HepG2 (cell line): ENCODE measurements at regions not wholly inside any gene's neighbourhood (a gene's known extent, or its start where the extent isn't known, plus 50 kb on each side); places are given as distances from the start of the nearest gene placed in this dataset.

Experiments
- ATAC-seq: fragments of 200-7000 bp; cut with Tn5 transposase; 3 replicates; pipeline ENCODE4 v1.9.1; 2020; ENCODE audit warnings: mild to moderate bottlenecking, moderate library complexity
- BruUV-seq: library from RNA; stranded (reverse); fragments of 400-500 nt; replicated peaks from 2 replicates; lab custom pipeline; 2021; lab: Mats Ljungman, UMichigan
- CTCF ChIA-PET: fragments of 300-600 bp; formaldehyde crosslinking; extraction: SDS; loops from one replicate; lab custom pipeline; 2021; ENCODE audit warnings: low total read pairs, inconsistent platforms, low intra/inter-chr PET ratio; lab: Yijun Ruan, JAX
- POLR2A ChIA-PET: fragments of 350-600 bp; sonication (Branson Sonifier 250); formaldehyde crosslinking; loops from one replicate; lab custom pipeline; 2020; ENCODE audit warnings: antibody characterized with exemption, inconsistent platforms; lab: Yijun Ruan, JAX
- DNase-seq: peaks from one replicate; pipeline ENCODE4 v3.0.0-alpha.2; 2015; ENCODE audit warnings: low spot score
- FAIRE-seq: peaks from 3 replicates; lab custom pipeline; 2011; peaks lifted over from hg19 to GRCh38; lab: Jason Lieb, UNC
- H2AFZ ChIP-seq: one replicate; pipeline ENCODE4 v1.6.1; 2011; ENCODE audit warnings: low read length, inconsistent platforms
- H3K27ac ChIP-seq: fragments of 300-600 bp; 3 replicates; pipeline ENCODE4 v1.8.0; 2011; ENCODE audit warnings: mixed run types, mild to moderate bottlenecking, mixed read lengths, low read length, inconsistent platforms; ENCODE audit not compliant: insufficient read depth; ENCODE audit errors: extremely low read length
- H3K27me3 ChIP-seq, 2 experiments: fragments of 200-600 bp in 1 of 2; 2 replicates in 1 of 2; 3 replicates in 1 of 2; pipeline versions ENCODE4 v1.6.0 to v1.8.0; 2011; ENCODE audit warnings: low read length in 2 of 2, mild to moderate bottlenecking in 2 of 2, moderate library complexity in 2 of 2, inconsistent platforms in 1 of 2; ENCODE audit not compliant: insufficient read depth in 2 of 2, control insufficient read depth in 1 of 2
- H3K36me3 ChIP-seq, 2 experiments: fragments of 200-600 bp in 1 of 2; replicated peaks in 1 of 2; 2 replicates in 1 of 2; 3 replicates in 1 of 2; pipeline versions ENCODE4 v1.5.1 to v1.8.0; 2011; ENCODE audit warnings: low read length in 2 of 2, inconsistent platforms in 1 of 2; ENCODE audit not compliant: insufficient read depth in 2 of 2, control insufficient read depth in 1 of 2
- H3K4me1 ChIP-seq: 2 replicates; pipeline ENCODE4 v1.5.1; 2012; ENCODE audit warnings: low read length, inconsistent platforms; ENCODE audit not compliant: insufficient read depth
- H3K4me2 ChIP-seq: 2 replicates; pipeline ENCODE4 v1.6.0; 2011; ENCODE audit warnings: low read depth, low read length, inconsistent platforms
- H3K4me3 ChIP-seq, 3 experiments: fragments of 200-600 bp in 1 of 3; sonication (generic), shearing (Covaris generic) in 1 of 3; replicated peaks in 1 of 3; 2 replicates each; pipeline ENCODE4 v1.5.1; 2011 to 2016; ENCODE audit warnings: low read length in 3 of 3, inconsistent platforms in 2 of 3, low read depth in 2 of 3, mild to moderate bottlenecking in 2 of 3, control low read depth in 1 of 3, mixed read lengths in 1 of 3; ENCODE audit not compliant: insufficient read depth in 1 of 3
- H3K79me2 ChIP-seq: one replicate; pipeline ENCODE4 v1.6.1; 2011; ENCODE audit warnings: low read length, inconsistent platforms; ENCODE audit not compliant: insufficient read depth
- H3K9ac ChIP-seq: 2 replicates; pipeline ENCODE4 v1.6.0; 2011; ENCODE audit warnings: mild to moderate bottlenecking, low read depth, low read length, inconsistent platforms; ENCODE audit not compliant: insufficient read depth
- H3K9me3 ChIP-seq: 2 replicates; pipeline ENCODE4 v1.5.1; 2012; ENCODE audit warnings: mild to moderate bottlenecking, low read length
- H4K20me1 ChIP-seq: 2 replicates; pipeline ENCODE4 v1.6.0; 2011; ENCODE audit warnings: inconsistent platforms, mild to moderate bottlenecking, low read length, moderate library complexity; ENCODE audit not compliant: insufficient read depth
- ETV5 ChIP-seq: IDR thresholded peaks from 2 replicates; pipeline ENCODE4 v1.6.1; 2018; ENCODE audit warnings: missing biosample characterization, missing genetic modification reagents, inconsistent platforms, borderline replicate concordance
- FOSL1 ChIP-seq: sonication (generic); formaldehyde crosslinking; IDR thresholded peaks from 2 replicates; pipeline ENCODE4 v1.9.0; 2021; ENCODE audit warnings: missing genetic modification reagents, borderline replicate concordance
- JUND ChIP-seq: sonication (generic); formaldehyde crosslinking; IDR thresholded peaks from 2 replicates; pipeline ENCODE4 v1.8.0; 2022; ENCODE audit warnings: mild to moderate bottlenecking, missing genetic modification reagents
- SMAD1 ChIP-seq: sonication (generic); formaldehyde crosslinking; IDR thresholded peaks from 2 replicates; pipeline ENCODE4 v1.4.0; 2020; ENCODE audit warnings: missing genetic modification reagents, low read depth, mild to moderate bottlenecking, borderline replicate concordance
- in situ Hi-C: cut with HindIII; loops from 2 replicates; pipeline ENCODE4 v1.10.0; 2017; ENCODE audit warnings: low pct_unique_long_range_greater_than_20kb; ENCODE audit not compliant: extremely low pct_ligation_motif_present
- intact Hi-C: fragments of 100-400 bp; cut with micrococcal nuclease; formaldehyde crosslinking; loops from one replicate; pipeline ENCODE4 v1.10.0; 2022; ENCODE audit not compliant: unreplicated experiment
- TF ChIP-seq, protein P1 (sequence below): sonication (generic); formaldehyde crosslinking; IDR thresholded peaks from 2 replicates; pipeline ENCODE4 v1.5.1; 2020; ENCODE audit warnings: mild to moderate bottlenecking, missing genetic modification reagents, borderline replicate concordance
- TF ChIP-seq, protein P2 (sequence below): sonication (generic); formaldehyde crosslinking; IDR thresholded peaks from 2 replicates; pipeline ENCODE4 v1.4.0; 2020; ENCODE audit warnings: mild to moderate bottlenecking, missing genetic modification reagents, borderline replicate concordance
- TF ChIP-seq, protein P3 (sequence below): sonication (generic); formaldehyde crosslinking; IDR thresholded peaks from 2 replicates; pipeline ENCODE4 v1.4.0; 2020; ENCODE audit warnings: missing genetic modification reagents, borderline replicate concordance

DNA sequence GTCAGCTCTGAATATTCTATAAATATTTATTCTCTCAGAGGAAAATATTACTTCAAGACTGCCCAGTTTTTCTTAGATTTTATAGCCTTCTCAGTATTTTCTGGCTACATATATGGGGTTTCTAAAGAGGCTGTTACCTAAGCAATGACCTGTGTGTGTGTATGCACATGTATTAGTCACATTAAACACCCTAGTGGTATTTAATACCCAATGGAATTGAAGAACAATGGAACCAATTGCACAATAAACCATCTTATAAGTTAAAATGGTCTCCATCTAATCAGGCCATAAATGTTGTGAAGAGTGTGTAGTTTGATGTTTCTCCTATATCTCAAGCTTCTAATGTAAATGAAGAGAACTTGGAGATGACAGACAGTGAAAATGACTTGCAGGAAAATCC, 450.0 kb downstream of the SPATA31D1 start:
- Histone ChIP-seq H3K79me2 (no peaks in the 10 kb centered on the region), H3K27ac (no peak overlapping the region), H3K9me3 (peaks cover 30% of the 10 kb centered on the region), H3K36me3 (no peaks in the 10 kb centered on the region), H4K20me1 (no peaks in the 10 kb centered on the region), H3K4me1 (no peaks in the 10 kb centered on the region), H2AFZ (no peak overlapping the region), H3K4me2 (no peak overlapping the region), H3K27me3 (no peaks in the 10 kb centered on the region), H3K9ac (no peak overlapping the region), H3K4me3 (no peak overlapping the region)
- intact Hi-C loops (no loop called here), in situ Hi-C loops (no loop called here)
- DNase-seq (no peak), ATAC-seq (no peak), FAIRE-seq (no peak)
- ChIA-PET POLR2A (no interaction called here), CTCF (no interaction called here)
- no TSS peak for BruUV-seq
- TF ChIP-seq, protein P1, sequence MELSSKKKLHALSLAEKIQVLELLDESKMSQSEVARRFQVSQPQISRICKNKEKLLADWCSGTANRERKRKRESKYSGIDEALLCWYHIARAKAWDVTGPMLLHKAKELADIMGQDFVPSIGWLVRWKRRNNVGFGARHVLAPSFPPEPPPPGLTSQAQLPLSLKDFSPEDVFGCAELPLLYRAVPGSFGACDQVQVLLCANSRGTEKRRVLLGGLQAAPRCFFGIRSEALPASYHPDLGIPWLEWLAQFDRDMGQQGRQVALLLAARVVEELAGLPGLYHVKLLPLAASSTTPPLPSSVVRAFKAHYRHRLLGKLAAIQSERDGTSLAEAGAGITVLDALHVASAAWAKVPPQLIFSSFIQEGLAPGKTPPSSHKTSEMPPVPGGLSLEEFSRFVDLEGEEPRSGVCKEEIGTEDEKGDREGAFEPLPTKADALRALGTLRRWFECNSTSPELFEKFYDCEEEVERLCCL (CRISPR knock-in tag) = no peak
- TF ChIP-seq, all 625 proteins: peak for 0

DNA sequence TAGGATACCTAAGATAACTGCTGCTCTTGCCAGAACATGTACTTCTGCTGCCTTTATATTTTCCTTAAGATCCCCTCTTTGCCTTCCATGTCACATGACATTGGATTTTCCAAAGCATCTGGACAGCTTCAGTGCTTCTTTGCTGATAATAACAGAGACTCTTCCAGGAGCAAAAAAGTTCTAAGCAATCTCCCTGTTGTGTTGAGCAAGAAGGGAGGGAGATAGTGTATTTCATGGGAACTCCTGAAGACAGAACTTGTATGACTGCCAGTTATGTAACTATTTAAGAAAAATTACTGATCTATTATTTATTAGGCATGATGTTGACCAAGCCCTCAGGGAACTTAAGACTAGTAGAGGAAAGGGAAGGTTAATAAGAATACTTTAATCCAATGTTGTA, 454.7 kb downstream of the SPATA31D1 start:
- no TSS peak for BruUV-seq
- Histone ChIP-seq H3K4me2 (no peak overlapping the region), H2AFZ (no peak overlapping the region), H3K9me3 (peaks cover 58% of the 10 kb centered on the region), H3K27ac (no peak overlapping the region), H3K36me3 (no peaks in the 10 kb centered on the region), H3K4me3 (no peak overlapping the region), H3K79me2 (no peaks in the 10 kb centered on the region), H3K27me3 (no peaks in the 10 kb centered on the region), H3K9ac (no peak overlapping the region), H3K4me1 (no peaks in the 10 kb centered on the region), H4K20me1 (no peaks in the 10 kb centered on the region)
- ATAC-seq (no peak), DNase-seq (no peak), FAIRE-seq (no peak)
- ChIA-PET CTCF (no interaction called here), POLR2A (no interaction called here)
- in situ Hi-C loops = no loop called here
- intact Hi-C loops = no loop called here
- TF ChIP-seq JUND (CRISPR knock-in tag) = no peak
- TF ChIP-seq SMAD1 (CRISPR knock-in tag) = no peak
- no peak for TF ChIP-seq FOSL1 (CRISPR knock-in tag)
- TF ChIP-seq, protein P2, sequence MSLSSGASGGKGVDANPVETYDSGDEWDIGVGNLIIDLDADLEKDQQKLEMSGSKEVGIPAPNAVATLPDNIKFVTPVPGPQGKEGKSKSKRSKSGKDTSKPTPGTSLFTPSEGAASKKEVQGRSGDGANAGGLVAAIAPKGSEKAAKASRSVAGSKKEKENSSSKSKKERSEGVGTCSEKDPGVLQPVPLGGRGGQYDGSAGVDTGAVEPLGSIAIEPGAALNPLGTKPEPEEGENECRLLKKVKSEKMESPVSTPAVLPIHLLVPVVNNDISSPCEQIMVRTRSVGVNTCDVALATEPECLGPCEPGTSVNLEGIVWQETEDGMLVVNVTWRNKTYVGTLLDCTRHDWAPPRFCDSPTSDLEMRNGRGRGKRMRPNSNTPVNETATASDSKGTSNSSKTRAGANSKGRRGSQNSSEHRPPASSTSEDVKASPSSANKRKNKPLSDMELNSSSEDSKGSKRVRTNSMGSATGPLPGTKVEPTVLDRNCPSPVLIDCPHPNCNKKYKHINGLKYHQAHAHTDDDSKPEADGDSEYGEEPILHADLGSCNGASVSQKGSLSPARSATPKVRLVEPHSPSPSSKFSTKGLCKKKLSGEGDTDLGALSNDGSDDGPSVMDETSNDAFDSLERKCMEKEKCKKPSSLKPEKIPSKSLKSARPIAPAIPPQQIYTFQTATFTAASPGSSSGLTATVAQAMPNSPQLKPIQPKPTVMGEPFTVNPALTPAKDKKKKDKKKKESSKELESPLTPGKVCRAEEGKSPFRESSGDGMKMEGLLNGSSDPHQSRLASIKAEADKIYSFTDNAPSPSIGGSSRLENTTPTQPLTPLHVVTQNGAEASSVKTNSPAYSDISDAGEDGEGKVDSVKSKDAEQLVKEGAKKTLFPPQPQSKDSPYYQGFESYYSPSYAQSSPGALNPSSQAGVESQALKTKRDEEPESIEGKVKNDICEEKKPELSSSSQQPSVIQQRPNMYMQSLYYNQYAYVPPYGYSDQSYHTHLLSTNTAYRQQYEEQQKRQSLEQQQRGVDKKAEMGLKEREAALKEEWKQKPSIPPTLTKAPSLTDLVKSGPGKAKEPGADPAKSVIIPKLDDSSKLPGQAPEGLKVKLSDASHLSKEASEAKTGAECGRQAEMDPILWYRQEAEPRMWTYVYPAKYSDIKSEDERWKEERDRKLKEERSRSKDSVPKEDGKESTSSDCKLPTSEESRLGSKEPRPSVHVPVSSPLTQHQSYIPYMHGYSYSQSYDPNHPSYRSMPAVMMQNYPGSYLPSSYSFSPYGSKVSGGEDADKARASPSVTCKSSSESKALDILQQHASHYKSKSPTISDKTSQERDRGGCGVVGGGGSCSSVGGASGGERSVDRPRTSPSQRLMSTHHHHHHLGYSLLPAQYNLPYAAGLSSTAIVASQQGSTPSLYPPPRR (CRISPR knock-in tag) = no peak
- TF ChIP-seq, protein P3, sequence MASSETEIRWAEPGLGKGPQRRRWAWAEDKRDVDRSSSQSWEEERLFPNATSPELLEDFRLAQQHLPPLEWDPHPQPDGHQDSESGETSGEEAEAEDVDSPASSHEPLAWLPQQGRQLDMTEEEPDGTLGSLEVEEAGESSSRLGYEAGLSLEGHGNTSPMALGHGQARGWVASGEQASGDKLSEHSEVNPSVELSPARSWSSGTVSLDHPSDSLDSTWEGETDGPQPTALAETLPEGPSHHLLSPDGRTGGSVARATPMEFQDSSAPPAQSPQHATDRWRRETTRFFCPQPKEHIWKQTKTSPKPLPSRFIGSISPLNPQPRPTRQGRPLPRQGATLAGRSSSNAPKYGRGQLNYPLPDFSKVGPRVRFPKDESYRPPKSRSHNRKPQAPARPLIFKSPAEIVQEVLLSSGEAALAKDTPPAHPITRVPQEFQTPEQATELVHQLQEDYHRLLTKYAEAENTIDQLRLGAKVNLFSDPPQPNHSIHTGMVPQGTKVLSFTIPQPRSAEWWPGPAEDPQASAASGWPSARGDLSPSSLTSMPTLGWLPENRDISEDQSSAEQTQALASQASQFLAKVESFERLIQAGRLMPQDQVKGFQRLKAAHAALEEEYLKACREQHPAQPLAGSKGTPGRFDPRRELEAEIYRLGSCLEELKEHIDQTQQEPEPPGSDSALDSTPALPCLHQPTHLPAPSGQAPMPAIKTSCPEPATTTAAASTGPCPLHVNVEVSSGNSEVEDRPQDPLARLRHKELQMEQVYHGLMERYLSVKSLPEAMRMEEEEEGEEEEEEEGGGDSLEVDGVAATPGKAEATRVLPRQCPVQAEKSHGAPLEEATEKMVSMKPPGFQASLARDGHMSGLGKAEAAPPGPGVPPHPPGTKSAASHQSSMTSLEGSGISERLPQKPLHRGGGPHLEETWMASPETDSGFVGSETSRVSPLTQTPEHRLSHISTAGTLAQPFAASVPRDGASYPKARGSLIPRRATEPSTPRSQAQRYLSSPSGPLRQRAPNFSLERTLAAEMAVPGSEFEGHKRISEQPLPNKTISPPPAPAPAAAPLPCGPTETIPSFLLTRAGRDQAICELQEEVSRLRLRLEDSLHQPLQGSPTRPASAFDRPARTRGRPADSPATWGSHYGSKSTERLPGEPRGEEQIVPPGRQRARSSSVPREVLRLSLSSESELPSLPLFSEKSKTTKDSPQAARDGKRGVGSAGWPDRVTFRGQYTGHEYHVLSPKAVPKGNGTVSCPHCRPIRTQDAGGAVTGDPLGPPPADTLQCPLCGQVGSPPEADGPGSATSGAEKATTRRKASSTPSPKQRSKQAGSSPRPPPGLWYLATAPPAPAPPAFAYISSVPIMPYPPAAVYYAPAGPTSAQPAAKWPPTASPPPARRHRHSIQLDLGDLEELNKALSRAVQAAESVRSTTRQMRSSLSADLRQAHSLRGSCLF = no peak
- TF ChIP-seq ETV5 = no peak
